GM12875 (cell line): ENCODE measurements at regions not wholly inside any gene's neighbourhood (a gene's known extent, or its start where the extent isn't known, plus 50 kb on each side); places are given as distances from the start of the nearest gene placed in this dataset.

Source experiments
- H3K4me3 ChIP-seq: one replicate; pipeline ENCODE4 v1.5.1; 2011; ENCODE audit warnings: low read depth, low read length, control low read depth
- CTCF ChIP-seq: IDR thresholded peaks from 2 replicates; pipeline ENCODE4 v1.5.1; 2011; ENCODE audit warnings: low read depth, mild to moderate bottlenecking, control low read depth, inconsistent platforms, low read length, moderate library complexity, borderline replicate concordance; ENCODE audit not compliant: insufficient read depth

GRCh38 chr22:27510024-27510423, 291.5 kb downstream of the MN1 start:
- H3K4me3 ChIP-seq, result no peak overlapping the region
- TF ChIP-seq CTCF, result no peak

- H3K4me3 ChIP-seq, result no peak overlapping the region
- TF ChIP-seq CTCF, result no peak
Measured at GRCh38 chr22:27512283-27512761, 289.2 kb downstream of the MN1 start.

GRCh38 chr22:27513021-27513420, 288.5 kb downstream of the MN1 start:
- no peak overlapping the region for H3K4me3 ChIP-seq
- no peak for TF ChIP-seq CTCF

- H3K4me3 ChIP-seq, result no peak overlapping the region
- no peak for TF ChIP-seq CTCF
Measured at GRCh38 chr22:27514601-27515523, 286.7 kb downstream of the MN1 start.

GRCh38 chr22:27517361-27518155, 284.0 kb downstream of the MN1 start:
- TF ChIP-seq CTCF, result no peak
- H3K4me3 ChIP-seq, result no peak overlapping the region

GRCh38 chr22:27518531-27519340, 282.8 kb downstream of the MN1 start:
- H3K4me3 ChIP-seq, result no peak overlapping the region
- no peak for TF ChIP-seq CTCF
